HCT116 (cell line): ENCODE measurements at regions not wholly inside any gene's neighbourhood (a gene's known extent, or its start where the extent isn't known, plus 50 kb on each side); places are given as distances from the start of the nearest gene placed in this dataset.

ENCODE experiments used
- EZH2phosphoT487 ChIP-seq: fragments of 200-600 bp; IDR thresholded peaks from 2 replicates; pipeline ENCODE4 v1.6.1; 2018; ENCODE audit warnings: antibody characterized with exemption, borderline replicate concordance
- SP1 ChIP-seq: IDR thresholded peaks from 2 replicates; pipeline ENCODE4 v1.6.1; 2012; ENCODE audit warnings: low read depth
- ZNF274 ChIP-seq: fragments of 200-500 bp; sonication (Bioruptor generic); IDR thresholded peaks from 2 replicates; pipeline ENCODE4 v1.6.1; 2014; ENCODE audit warnings: mild to moderate bottlenecking, low read depth, low read length, inconsistent platforms
- TF ChIP-seq, protein P1 (sequence below), 3 experiments: fragments of 200-600 bp in 1 of 3; sonication (generic) in 1 of 3; IDR thresholded peaks in 2 of 3; conservative IDR thresholded peaks in 1 of 3; 2 replicates each; pipeline ENCODE4 v1.5.1; 2012 to 2017; ENCODE audit warnings: low read depth in 2 of 3, low read length in 2 of 3, antibody characterized with exemption in 1 of 3, borderline replicate concordance in 1 of 3, control low read depth in 1 of 3, mild to moderate bottlenecking in 1 of 3, mixed read lengths in 1 of 3, mixed run types in 1 of 3, moderate library complexity in 1 of 3; ENCODE audit not compliant: insufficient read depth in 1 of 3

DNA sequence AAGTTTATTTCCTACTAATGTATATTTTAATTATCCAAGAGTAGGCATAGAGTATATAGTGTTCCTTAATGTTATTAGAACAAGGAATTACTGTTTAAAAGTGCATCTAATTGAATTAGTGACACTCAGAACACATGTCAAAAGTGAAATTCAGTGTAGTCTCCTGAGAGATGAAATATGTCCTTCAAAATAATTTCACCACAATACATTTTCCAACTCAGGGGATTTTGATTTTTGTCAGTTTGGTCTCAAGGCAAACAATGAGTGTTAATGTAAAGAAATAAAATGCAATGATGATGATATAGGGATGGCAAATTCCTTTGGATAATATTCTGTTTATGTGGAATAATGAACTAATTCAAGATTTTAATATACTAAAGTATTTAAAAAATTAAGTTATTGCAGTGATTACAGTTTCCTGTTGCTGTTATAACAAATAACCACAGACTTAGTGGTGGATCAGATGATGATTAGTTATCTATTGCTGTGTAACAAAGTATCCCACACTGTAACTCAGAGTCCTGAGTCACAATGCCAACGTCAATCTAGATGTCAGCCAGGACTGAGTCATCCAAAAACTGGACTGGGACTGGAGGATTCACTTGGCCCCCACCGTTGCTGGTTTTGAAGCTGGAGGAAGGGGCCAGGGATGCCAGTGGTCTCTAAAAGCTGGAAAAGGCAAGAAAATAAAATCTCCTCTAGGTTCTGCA, 148.0 kb upstream of the SLC7A11 start:
- TF ChIP-seq EZH2phosphoT487 (no peak), ZNF274 (no peak), SP1 (no peak)
- TF ChIP-seq, protein P1, sequence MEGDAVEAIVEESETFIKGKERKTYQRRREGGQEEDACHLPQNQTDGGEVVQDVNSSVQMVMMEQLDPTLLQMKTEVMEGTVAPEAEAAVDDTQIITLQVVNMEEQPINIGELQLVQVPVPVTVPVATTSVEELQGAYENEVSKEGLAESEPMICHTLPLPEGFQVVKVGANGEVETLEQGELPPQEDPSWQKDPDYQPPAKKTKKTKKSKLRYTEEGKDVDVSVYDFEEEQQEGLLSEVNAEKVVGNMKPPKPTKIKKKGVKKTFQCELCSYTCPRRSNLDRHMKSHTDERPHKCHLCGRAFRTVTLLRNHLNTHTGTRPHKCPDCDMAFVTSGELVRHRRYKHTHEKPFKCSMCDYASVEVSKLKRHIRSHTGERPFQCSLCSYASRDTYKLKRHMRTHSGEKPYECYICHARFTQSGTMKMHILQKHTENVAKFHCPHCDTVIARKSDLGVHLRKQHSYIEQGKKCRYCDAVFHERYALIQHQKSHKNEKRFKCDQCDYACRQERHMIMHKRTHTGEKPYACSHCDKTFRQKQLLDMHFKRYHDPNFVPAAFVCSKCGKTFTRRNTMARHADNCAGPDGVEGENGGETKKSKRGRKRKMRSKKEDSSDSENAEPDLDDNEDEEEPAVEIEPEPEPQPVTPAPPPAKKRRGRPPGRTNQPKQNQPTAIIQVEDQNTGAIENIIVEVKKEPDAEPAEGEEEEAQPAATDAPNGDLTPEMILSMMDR (IDR thresholded peaks at IDR 0.05 in 2 of 3, conservative IDR thresholded peaks at IDR 0.05 in 1 of 3; ENCODE audit: borderline replicate concordance in 1 of 3, insufficient read depth in 1 of 3, low read depth in 2 of 3, low read length in 2 of 3), result no peak
